Activated T-cell treated with anti-CD3 and anti-CD28 coated beads, Interleukin-2, amount 50 U/mL, for 4 hours (primary cell): ENCODE measurements at regions not wholly inside any gene's neighbourhood (a gene's known extent, or its start where the extent isn't known, plus 50 kb on each side); places are given as distances from the start of the nearest gene placed in this dataset.
"Not testable (repeated sequence)": the region's sequence is repeated elsewhere in the genome, so short reads cannot be mapped to it uniquely, and the experiment has no call there.

Experiments
- ATAC-seq, 2 donors: fragments of 200-7000 bp; cut with Tn5 transposase; one replicate each; pipeline ENCODE4 v1.10.0; 2021
- DNase-seq: peaks from one replicate; pipeline ENCODE4 v3.0.0-alpha.2; 2020
- H3K27me3 Mint-ChIP-seq: one replicate; pipeline ENCODE4 v1.8.0; 2021; ENCODE audit warnings: low read depth, mixed read lengths
- H3K36me3 Mint-ChIP-seq: one replicate; pipeline ENCODE4 v1.8.0; 2022; ENCODE audit warnings: mixed read lengths; ENCODE audit not compliant: insufficient read depth
- H3K4me1 Mint-ChIP-seq: one replicate; pipeline ENCODE4 v1.8.0; 2021; ENCODE audit warnings: low read depth, mixed read lengths
- H3K4me3 Mint-ChIP-seq: one replicate; pipeline ENCODE4 v1.8.0; 2021; ENCODE audit warnings: mild to moderate bottlenecking, moderate library complexity, mixed read lengths
- H3K9me3 Mint-ChIP-seq: one replicate; pipeline ENCODE4 v1.8.0; 2021; ENCODE audit warnings: mixed read lengths

GRCh38 chr12:73659802-73660201 is 877.8 kb upstream of the ATXN7L3B start:
- ATAC-seq (no peak), DNase-seq (no peak)
- H3K9me3 Mint-ChIP-seq: no peaks in the 10 kb centered on the region
- H3K27me3 Mint-ChIP-seq: no peaks in the 10 kb centered on the region
- H3K4me3 Mint-ChIP-seq: no peak overlapping the region
- no peaks in the 10 kb centered on the region for H3K36me3 Mint-ChIP-seq
- H3K4me1 Mint-ChIP-seq: no peaks in the 10 kb centered on the region

- Mint-ChIP-seq H3K27me3 (no peaks in the 10 kb centered on the region), H3K36me3 (no peaks in the 10 kb centered on the region), H3K9me3 (peaks cover 10% of the 10 kb centered on the region), H3K4me3 (no peak overlapping the region), H3K4me1 (no peaks in the 10 kb centered on the region)
- ATAC-seq: no peak
- DNase-seq: no peak
Observed at GRCh38 chr12:73665193-73665592, 872.4 kb upstream of the ATXN7L3B start.

GRCh38 chr12:73671550-73671949 is 866.1 kb upstream of the ATXN7L3B start:
- not testable (repeated sequence) for H3K27me3 Mint-ChIP-seq, H3K4me3 Mint-ChIP-seq, H3K9me3 Mint-ChIP-seq, ATAC-seq, H3K36me3 Mint-ChIP-seq, DNase-seq, H3K4me1 Mint-ChIP-seq

GRCh38 chr12:73677520-73678291 is 859.9 kb upstream of the ATXN7L3B start:
- no peaks in the 10 kb centered on the region for H3K9me3 Mint-ChIP-seq
- H3K27me3 Mint-ChIP-seq: no peaks in the 10 kb centered on the region
- no peak for DNase-seq
- no peak for ATAC-seq
- H3K36me3 Mint-ChIP-seq: no peaks in the 10 kb centered on the region
- H3K4me1 Mint-ChIP-seq: no peaks in the 10 kb centered on the region
- no peak overlapping the region for H3K4me3 Mint-ChIP-seq

- Mint-ChIP-seq H3K4me3 (no peak overlapping the region), H3K36me3 (no peaks in the 10 kb centered on the region)
- ATAC-seq: no peak
Observed at GRCh38 chr12:73678335-73678734, 859.3 kb upstream of the ATXN7L3B start.

GRCh38 chr12:73699318-73699717 is 838.3 kb upstream of the ATXN7L3B start:
- H3K4me3 Mint-ChIP-seq: no peak overlapping the region
- H3K4me1 Mint-ChIP-seq: no peaks in the 10 kb centered on the region
- H3K9me3 Mint-ChIP-seq: peaks cover 13% of the 10 kb centered on the region
- H3K27me3 Mint-ChIP-seq: no peaks in the 10 kb centered on the region
- DNase-seq (no peak), ATAC-seq (no peak)
- H3K36me3 Mint-ChIP-seq: no peaks in the 10 kb centered on the region

More at GRCh38 chr12:73678335-73678734, 859.3 kb upstream of the ATXN7L3B start:
- Mint-ChIP-seq H3K9me3 (no peaks in the 10 kb centered on the region), H3K27me3 (no peaks in the 10 kb centered on the region), H3K4me1 (no peaks in the 10 kb centered on the region)
- no peak for DNase-seq

- no peaks in the 10 kb centered on the region for H3K9me3 Mint-ChIP-seq
- H3K4me1 Mint-ChIP-seq: no peaks in the 10 kb centered on the region
Observed at GRCh38 chr12:73714655-73715054, 823.0 kb upstream of the ATXN7L3B start.

GRCh38 chr12:73716143-73716542 is 821.5 kb upstream of the ATXN7L3B start:
- H3K9me3 Mint-ChIP-seq, H3K27me3 Mint-ChIP-seq, DNase-seq, ATAC-seq, H3K4me1 Mint-ChIP-seq, H3K4me3 Mint-ChIP-seq, H3K36me3 Mint-ChIP-seq: not testable (repeated sequence)

More at GRCh38 chr12:73714655-73715054, 823.0 kb upstream of the ATXN7L3B start:
- DNase-seq (no peak), ATAC-seq (no peak)
- Mint-ChIP-seq H3K4me3 (no peak overlapping the region), H3K27me3 (no peaks in the 10 kb centered on the region), H3K36me3 (no peaks in the 10 kb centered on the region)

- Mint-ChIP-seq H3K4me3 (no peak overlapping the region), H3K36me3 (no peaks in the 10 kb centered on the region), H3K9me3 (peaks cover 3% of the 10 kb centered on the region), H3K4me1 (no peaks in the 10 kb centered on the region), H3K27me3 (no peaks in the 10 kb centered on the region)
- DNase-seq (no peak), ATAC-seq (no peak)
Observed at GRCh38 chr12:73719223-73719622, 818.4 kb upstream of the ATXN7L3B start.

GRCh38 chr12:73726881-73727280 is 810.8 kb upstream of the ATXN7L3B start:
- Mint-ChIP-seq H3K36me3 (no peaks in the 10 kb centered on the region), H3K27me3 (no peaks in the 10 kb centered on the region), H3K4me1 (no peaks in the 10 kb centered on the region), H3K4me3 (no peak overlapping the region), H3K9me3 (peaks cover 3% of the 10 kb centered on the region)
- no peak for DNase-seq
- no peak for ATAC-seq

- DNase-seq (no peak), ATAC-seq (no peak)
- H3K27me3 Mint-ChIP-seq: no peaks in the 10 kb centered on the region
- no peaks in the 10 kb centered on the region for H3K4me1 Mint-ChIP-seq
- no peaks in the 10 kb centered on the region for H3K9me3 Mint-ChIP-seq
- no peak overlapping the region for H3K4me3 Mint-ChIP-seq
- no peaks in the 10 kb centered on the region for H3K36me3 Mint-ChIP-seq
Observed at GRCh38 chr12:73731658-73732057, 806.0 kb upstream of the ATXN7L3B start.

GRCh38 chr12:73769337-73769736 is 768.3 kb upstream of the ATXN7L3B start:
- no peaks in the 10 kb centered on the region for H3K27me3 Mint-ChIP-seq
- ATAC-seq (no peak), DNase-seq (no peak)
- peaks cover 3% of the 10 kb centered on the region for H3K9me3 Mint-ChIP-seq
- no peaks in the 10 kb centered on the region for H3K4me1 Mint-ChIP-seq
- no peak overlapping the region for H3K4me3 Mint-ChIP-seq
- H3K36me3 Mint-ChIP-seq: no peaks in the 10 kb centered on the region

- DNase-seq (no peak), ATAC-seq (no peak)
- H3K9me3 Mint-ChIP-seq: peaks cover 20% of the 10 kb centered on the region
- no peaks in the 10 kb centered on the region for H3K4me1 Mint-ChIP-seq
- no peaks in the 10 kb centered on the region for H3K27me3 Mint-ChIP-seq
- no peak overlapping the region for H3K4me3 Mint-ChIP-seq
- H3K36me3 Mint-ChIP-seq: no peaks in the 10 kb centered on the region
Observed at GRCh38 chr12:73798523-73798922, 739.1 kb upstream of the ATXN7L3B start.

GRCh38 chr12:73815072-73815645 is 722.5 kb upstream of the ATXN7L3B start:
- Mint-ChIP-seq H3K9me3 (peaks cover 12% of the 10 kb centered on the region), H3K36me3 (no peaks in the 10 kb centered on the region), H3K27me3 (no peaks in the 10 kb centered on the region), H3K4me1 (no peaks in the 10 kb centered on the region), H3K4me3 (no peak overlapping the region)
- no peak for DNase-seq
- no peak for ATAC-seq

GRCh38 chr12:73817161-73817560 is 720.5 kb upstream of the ATXN7L3B start:
- no peak for DNase-seq
- no peaks in the 10 kb centered on the region for H3K4me1 Mint-ChIP-seq
- no peaks in the 10 kb centered on the region for H3K36me3 Mint-ChIP-seq
- ATAC-seq: no peak
- H3K27me3 Mint-ChIP-seq: no peaks in the 10 kb centered on the region
- peaks cover 12% of the 10 kb centered on the region for H3K9me3 Mint-ChIP-seq
- no peak overlapping the region for H3K4me3 Mint-ChIP-seq
